ENCODE measurements at regions not wholly inside any gene's neighbourhood (a gene's known extent, or its start where the extent isn't known, plus 50 kb on each side); places are given as distances from the start of the nearest gene placed in this dataset.

GRCh38 chr12:93292731-93293566 is 84.8 kb upstream of the NUDT4 start:
- no peaks in the 10 kb centered on the region for H3K9me3 Mint-ChIP-seq
- H3K27ac Mint-ChIP-seq = no peak overlapping the region
- DNase-seq (ENCODE audit: low spot score) = no peak
- H3K36me3 Mint-ChIP-seq (ENCODE audit: low read depth) = no peaks in the 10 kb centered on the region
- H3K4me3 Mint-ChIP-seq = no peak overlapping the region
- H3K4me1 Mint-ChIP-seq (ENCODE audit: low read depth) = peaks cover 4% of the 10 kb centered on the region
- H3K27me3 Mint-ChIP-seq (ENCODE audit: low read depth) = no peaks in the 10 kb centered on the region

GRCh38 chr12:93297032-93297431 is 80.7 kb upstream of the NUDT4 start:
- Mint-ChIP-seq H3K4me1 (ENCODE audit: low read depth) (peaks cover 4% of the 10 kb centered on the region), H3K4me3 (no peak overlapping the region), H3K27ac (no peak overlapping the region), H3K36me3 (ENCODE audit: low read depth) (no peaks in the 10 kb centered on the region), H3K9me3 (no peaks in the 10 kb centered on the region), H3K27me3 (ENCODE audit: low read depth) (no peaks in the 10 kb centered on the region)
- DNase-seq (ENCODE audit: low spot score) = no peak

- Mint-ChIP-seq H3K36me3 (ENCODE audit: low read depth) (no peaks in the 10 kb centered on the region), H3K9me3 (no peaks in the 10 kb centered on the region), H3K4me1 (ENCODE audit: low read depth) (peaks cover 4% of the 10 kb centered on the region), H3K4me3 (no peak overlapping the region), H3K27ac (no peak overlapping the region), H3K27me3 (ENCODE audit: low read depth) (no peaks in the 10 kb centered on the region)
- DNase-seq (ENCODE audit: low spot score) = no peak
Measured at GRCh38 chr12:93297536-93297935, 80.2 kb upstream of the NUDT4 start.

- H3K4me1 Mint-ChIP-seq (ENCODE audit: low read depth) = peaks cover 4% of the 10 kb centered on the region
- H3K9me3 Mint-ChIP-seq = no peaks in the 10 kb centered on the region
- no peak for DNase-seq (ENCODE audit: low spot score)
- H3K27me3 Mint-ChIP-seq (ENCODE audit: low read depth) = no peaks in the 10 kb centered on the region
- H3K27ac Mint-ChIP-seq = no peak overlapping the region
- no peaks in the 10 kb centered on the region for H3K36me3 Mint-ChIP-seq (ENCODE audit: low read depth)
- no peak overlapping the region for H3K4me3 Mint-ChIP-seq
Measured at GRCh38 chr12:93299262-93299846, 78.4 kb upstream of the NUDT4 start.

DNA sequence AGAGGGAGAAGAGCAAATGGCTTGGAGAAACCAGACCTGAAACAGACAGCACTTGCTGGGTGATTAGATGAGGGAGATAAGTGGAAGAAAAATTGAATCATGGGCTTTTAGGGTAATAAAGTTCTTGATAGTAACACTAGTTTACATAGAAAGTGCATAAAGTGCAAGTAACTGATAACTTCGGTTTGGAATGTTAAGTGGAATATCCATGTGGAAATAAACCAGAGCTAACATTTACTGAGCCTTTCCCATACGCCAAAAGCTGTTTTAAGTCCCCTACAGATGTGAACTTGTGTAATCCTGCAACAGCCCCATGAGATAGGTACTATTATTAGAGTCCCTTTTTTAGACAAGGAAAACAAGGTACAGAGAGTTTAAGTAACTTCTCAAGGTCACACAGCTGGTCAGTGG is 77.1 kb upstream of the NUDT4 start:
- Mint-ChIP-seq H3K4me1 (ENCODE audit: low read depth) (peaks cover 4% of the 10 kb centered on the region), H3K36me3 (ENCODE audit: low read depth) (no peaks in the 10 kb centered on the region), H3K27me3 (ENCODE audit: low read depth) (no peaks in the 10 kb centered on the region), H3K27ac (no peak overlapping the region), H3K9me3 (no peaks in the 10 kb centered on the region), H3K4me3 (no peak overlapping the region)
- no peak for DNase-seq (ENCODE audit: low spot score)

DNA sequence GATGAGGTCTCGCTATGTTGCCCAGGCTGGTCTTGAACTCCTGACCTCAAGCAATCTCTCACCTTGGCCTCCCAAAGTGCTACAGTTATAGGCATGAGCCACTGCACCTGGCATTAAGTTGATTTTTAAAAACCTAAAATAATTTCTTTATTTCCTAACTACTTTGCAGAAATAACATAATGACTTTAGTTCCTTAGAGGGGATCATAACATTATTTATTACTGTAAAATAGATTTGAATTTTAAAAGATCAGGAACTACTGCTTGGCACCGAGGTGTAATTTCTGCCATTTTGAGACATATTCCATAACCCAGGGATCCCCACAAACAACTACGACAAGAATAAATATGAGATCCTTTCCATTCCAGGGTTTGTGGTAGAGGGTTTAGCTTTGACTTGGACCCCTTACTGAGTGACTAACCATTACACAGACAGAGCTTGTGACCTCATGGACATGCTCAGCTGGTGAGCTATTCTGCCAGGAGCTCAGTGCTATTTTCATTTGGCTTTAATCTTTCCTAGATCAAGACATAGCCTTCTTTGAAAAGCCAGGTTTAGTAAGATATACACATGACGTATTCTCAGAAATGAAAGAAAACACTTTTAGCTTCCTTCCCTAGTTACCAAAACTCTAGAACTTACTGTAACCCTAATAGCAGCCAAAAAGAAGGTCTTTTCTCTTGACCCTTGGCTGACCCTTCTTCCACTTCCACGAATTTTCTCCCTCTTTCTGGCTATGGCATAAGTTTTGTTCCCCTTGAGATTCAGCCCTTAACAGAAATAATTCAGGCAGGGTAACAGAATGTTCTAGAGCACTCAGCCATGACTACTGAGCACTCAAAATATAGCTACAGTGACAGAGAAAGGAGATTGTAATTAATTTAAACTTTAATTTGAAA is 75.1 kb upstream of the NUDT4 start:
- H3K9me3 Mint-ChIP-seq = no peaks in the 10 kb centered on the region
- H3K4me1 Mint-ChIP-seq (ENCODE audit: low read depth) = no peaks in the 10 kb centered on the region
- no peaks in the 10 kb centered on the region for H3K36me3 Mint-ChIP-seq (ENCODE audit: low read depth)
- no peak overlapping the region for H3K4me3 Mint-ChIP-seq
- no peak for DNase-seq (ENCODE audit: low spot score)
- H3K27ac Mint-ChIP-seq = no peak overlapping the region
- peaks cover 8% of the 10 kb centered on the region for H3K27me3 Mint-ChIP-seq (ENCODE audit: low read depth)

GRCh38 chr12:93306636-93307035 is 71.1 kb upstream of the NUDT4 start:
- Mint-ChIP-seq H3K4me1 (ENCODE audit: low read depth) (no peaks in the 10 kb centered on the region), H3K4me3 (no peak overlapping the region), H3K9me3 (no peaks in the 10 kb centered on the region), H3K36me3 (ENCODE audit: low read depth) (no peaks in the 10 kb centered on the region), H3K27me3 (ENCODE audit: low read depth) (peaks cover 8% of the 10 kb centered on the region), H3K27ac (no peak overlapping the region)
- DNase-seq (ENCODE audit: low spot score) = no peak

GRCh38 chr12:93308281-93308680 is 69.4 kb upstream of the NUDT4 start:
- no peak for DNase-seq (ENCODE audit: low spot score)
- Mint-ChIP-seq H3K4me3 (no peak overlapping the region), H3K27me3 (ENCODE audit: low read depth) (peaks cover 8% of the 10 kb centered on the region), H3K27ac (no peak overlapping the region), H3K4me1 (ENCODE audit: low read depth) (no peaks in the 10 kb centered on the region), H3K36me3 (ENCODE audit: low read depth) (no peaks in the 10 kb centered on the region), H3K9me3 (no peaks in the 10 kb centered on the region)

DNA sequence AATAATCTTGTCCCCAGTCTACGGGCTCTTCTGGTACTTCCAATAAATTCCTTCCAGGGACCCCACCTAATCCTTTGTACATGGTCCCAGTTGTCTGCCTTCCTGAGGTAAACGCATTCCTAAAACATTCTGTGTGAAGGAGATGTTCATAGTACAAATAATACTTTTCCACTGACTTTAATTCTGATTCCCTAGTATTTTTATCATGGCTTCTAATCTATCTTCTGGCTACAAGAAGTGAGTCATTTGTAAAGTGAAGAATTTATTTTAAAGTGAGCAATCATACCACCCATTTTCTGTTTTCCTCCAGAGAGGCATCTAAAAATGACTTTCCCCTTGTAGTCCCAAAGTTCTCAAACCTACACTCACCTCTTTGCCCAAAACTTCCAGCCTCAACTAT is 65.9 kb upstream of the NUDT4 start:
- Mint-ChIP-seq H3K27ac (no peak overlapping the region), H3K27me3 (ENCODE audit: low read depth) (no peaks in the 10 kb centered on the region), H3K4me3 (no peak overlapping the region), H3K9me3 (no peaks in the 10 kb centered on the region), H3K36me3 (ENCODE audit: low read depth) (no peaks in the 10 kb centered on the region), H3K4me1 (ENCODE audit: low read depth) (peaks cover 5% of the 10 kb centered on the region)
- no peak for DNase-seq (ENCODE audit: low spot score)

GRCh38 chr12:93314177-93314497 is 63.6 kb upstream of the NUDT4 start:
- H3K4me3 Mint-ChIP-seq = no peak overlapping the region
- H3K9me3 Mint-ChIP-seq = no peaks in the 10 kb centered on the region
- H3K36me3 Mint-ChIP-seq (ENCODE audit: low read depth) = no peaks in the 10 kb centered on the region
- DNase-seq (ENCODE audit: low spot score) = no peak
- H3K27me3 Mint-ChIP-seq (ENCODE audit: low read depth) = no peaks in the 10 kb centered on the region
- no peak overlapping the region for H3K27ac Mint-ChIP-seq
- H3K4me1 Mint-ChIP-seq (ENCODE audit: low read depth) = peaks cover 9% of the 10 kb centered on the region

DNA sequence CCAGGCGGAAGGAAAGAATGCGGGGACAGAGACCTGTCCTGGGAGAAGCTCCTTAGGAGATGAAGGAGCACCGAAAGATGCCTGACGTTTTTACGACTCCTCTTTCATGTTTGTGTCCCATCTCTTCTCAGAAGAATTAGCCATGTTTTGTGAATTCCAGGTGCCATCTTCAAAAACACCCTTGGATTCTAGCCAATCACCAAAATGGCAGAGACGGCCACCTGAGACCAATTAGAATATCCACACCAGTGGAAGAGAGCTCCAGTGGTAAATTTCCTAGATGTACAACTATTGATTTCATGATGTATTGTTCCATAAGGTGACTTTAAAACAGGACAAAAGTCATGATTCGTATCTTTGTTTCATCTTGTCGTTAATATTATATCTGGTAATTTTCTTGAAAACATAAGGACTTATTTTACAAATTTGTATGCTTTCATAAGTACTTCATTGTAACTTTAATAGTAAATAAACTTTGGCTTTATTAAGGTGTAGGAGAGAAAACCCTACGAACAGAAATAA is 62.3 kb upstream of the NUDT4 start:
- Mint-ChIP-seq H3K36me3 (ENCODE audit: low read depth) (no peaks in the 10 kb centered on the region), H3K27me3 (ENCODE audit: low read depth) (no peaks in the 10 kb centered on the region), H3K4me3 (no peak overlapping the region), H3K27ac (no peak overlapping the region), H3K9me3 (no peaks in the 10 kb centered on the region), H3K4me1 (ENCODE audit: low read depth) (peaks cover 9% of the 10 kb centered on the region)
- no peak for DNase-seq (ENCODE audit: low spot score)

GRCh38 chr12:93315907-93316622 is 61.7 kb upstream of the NUDT4 start:
- Mint-ChIP-seq H3K36me3 (ENCODE audit: low read depth) (no peaks in the 10 kb centered on the region), H3K4me3 (no peak overlapping the region), H3K4me1 (ENCODE audit: low read depth) (peaks cover 9% of the 10 kb centered on the region), H3K9me3 (no peaks in the 10 kb centered on the region), H3K27ac (no peak overlapping the region), H3K27me3 (ENCODE audit: low read depth) (no peaks in the 10 kb centered on the region)
- no peak for DNase-seq (ENCODE audit: low spot score)

GRCh38 chr12:93316623-93316971 is 61.1 kb upstream of the NUDT4 start:
- DNase-seq (ENCODE audit: low spot score) = no peak
- Mint-ChIP-seq H3K9me3 (no peaks in the 10 kb centered on the region), H3K4me3 (no peak overlapping the region), H3K27ac (no peak overlapping the region), H3K36me3 (ENCODE audit: low read depth) (no peaks in the 10 kb centered on the region), H3K27me3 (ENCODE audit: low read depth) (no peaks in the 10 kb centered on the region), H3K4me1 (ENCODE audit: low read depth) (peaks cover 9% of the 10 kb centered on the region)
